Mesenchymal stem cell (in vitro differentiated cells and primary cell): ENCODE measurements at regions not wholly inside any gene's neighbourhood (a gene's known extent, or its start where the extent isn't known, plus 50 kb on each side); places are given as distances from the start of the nearest gene placed in this dataset.

ENCODE experiments used
- DNase-seq: peaks from one replicate; pipeline ENCODE4 v3.0.0-alpha.2; 2013
- H2AFZ ChIP-seq: one replicate; pipeline ENCODE4 v1.6.1; 2013; ENCODE audit warnings: low read depth, mild to moderate bottlenecking, control low read depth, inconsistent platforms, low read length, moderate library complexity
- H2AK5ac ChIP-seq: 2 replicates; pipeline ENCODE4 v1.6.1; 2013; ENCODE audit warnings: low read length, moderate library complexity, mild to moderate bottlenecking, inconsistent platforms; ENCODE audit not compliant: severe bottlenecking
- H2BK120ac ChIP-seq: one replicate; pipeline ENCODE4 v1.6.1; 2013; ENCODE audit warnings: low read depth, mild to moderate bottlenecking, inconsistent platforms, low read length, moderate library complexity
- H2BK12ac ChIP-seq, 2 experiments: one replicate each; pipeline ENCODE4 v1.6.1; 2013; ENCODE audit warnings: inconsistent platforms in 2 of 2, low read length in 2 of 2, mild to moderate bottlenecking in 2 of 2, moderate library complexity in 2 of 2, control low read depth in 1 of 2
- H2BK15ac ChIP-seq: one replicate; pipeline ENCODE4 v1.6.1; 2013; ENCODE audit warnings: mild to moderate bottlenecking, low read depth, inconsistent platforms; ENCODE audit not compliant: poor library complexity, severe bottlenecking
- H2BK5ac ChIP-seq: 2 replicates; pipeline ENCODE4 v1.6.1; 2013; ENCODE audit warnings: low read depth, mild to moderate bottlenecking, low read length, control low read depth, inconsistent platforms; ENCODE audit not compliant: poor library complexity, severe bottlenecking
- H3K14ac ChIP-seq, 2 experiments: one replicate each; pipeline ENCODE4 v1.6.1; 2013; ENCODE audit warnings: inconsistent platforms in 2 of 2, low read length in 2 of 2, control low read depth in 1 of 2, mild to moderate bottlenecking in 1 of 2, moderate library complexity in 1 of 2
- H3K18ac ChIP-seq, 2 experiments: one replicate each; pipeline ENCODE4 v1.6.1; 2013; ENCODE audit warnings: inconsistent platforms in 2 of 2, low read length in 2 of 2, control low read depth in 1 of 2, low read depth in 1 of 2, mild to moderate bottlenecking in 1 of 2
- H3K23ac ChIP-seq, 2 experiments: one replicate each; pipeline ENCODE4 v1.6.1; 2013; ENCODE audit warnings: inconsistent platforms in 2 of 2, low read length in 2 of 2, mild to moderate bottlenecking in 2 of 2, moderate library complexity in 2 of 2, control low read depth in 1 of 2
- H3K27ac ChIP-seq: 2 replicates; pipeline ENCODE4 v1.5.1; 2013; ENCODE audit warnings: mild to moderate bottlenecking, moderate library complexity, low read length, control low read depth, inconsistent platforms; ENCODE audit not compliant: poor library complexity, severe bottlenecking
- H3K27me3 ChIP-seq, 2 experiments: 2 replicates each; pipeline versions ENCODE4 v1.6.1 to v1.7.0; 2013; ENCODE audit warnings: low read length in 2 of 2, mild to moderate bottlenecking in 2 of 2, moderate library complexity in 2 of 2, control low read depth in 1 of 2, inconsistent platforms in 1 of 2; ENCODE audit not compliant: control insufficient read depth in 1 of 2, insufficient read depth in 1 of 2
- H3K36me3 ChIP-seq, 2 experiments: 2 replicates each; pipeline versions ENCODE4 v1.6.1 to v1.7.0; 2013; ENCODE audit warnings: low read length in 2 of 2, control low read depth in 1 of 2, inconsistent platforms in 1 of 2, low read depth in 1 of 2, mild to moderate bottlenecking in 1 of 2; ENCODE audit not compliant: insufficient read depth in 2 of 2, control insufficient read depth in 1 of 2
- H3K4ac ChIP-seq, 2 experiments: one replicate each; pipeline ENCODE4 v1.6.1; 2013; ENCODE audit warnings: inconsistent platforms in 2 of 2, low read length in 2 of 2, mild to moderate bottlenecking in 2 of 2, moderate library complexity in 2 of 2, control low read depth in 1 of 2, low read depth in 1 of 2
- H3K4me1 ChIP-seq: 2 replicates; pipeline ENCODE4 v1.6.1; 2013; ENCODE audit warnings: low read depth, low read length, control low read depth; ENCODE audit not compliant: control insufficient read depth, insufficient read depth
- H3K4me2 ChIP-seq: 2 replicates; pipeline ENCODE4 v1.6.1; 2013; ENCODE audit warnings: low read length, mild to moderate bottlenecking, inconsistent platforms; ENCODE audit not compliant: poor library complexity, severe bottlenecking
- H3K4me3 ChIP-seq, 2 experiments: 2 replicates each; pipeline versions ENCODE4 v1.5.1 to v1.7.0; 2013; ENCODE audit warnings: low read length in 2 of 2, mild to moderate bottlenecking in 2 of 2, control low read depth in 1 of 2, low read depth in 1 of 2; ENCODE audit not compliant: insufficient read depth in 1 of 2
- H3K79me1 ChIP-seq: replicated peaks from 2 replicates; pipeline ENCODE4 v1.6.1; 2013; ENCODE audit warnings: mild to moderate bottlenecking, control low read depth, low read length, inconsistent platforms; ENCODE audit not compliant: poor library complexity, severe bottlenecking
- H3K9ac ChIP-seq: 2 replicates; pipeline ENCODE4 v1.7.0; 2013; ENCODE audit warnings: mild to moderate bottlenecking, low read length, moderate library complexity
- H3K9me3 ChIP-seq: 2 replicates; pipeline ENCODE4 v1.7.0; 2013; ENCODE audit warnings: mild to moderate bottlenecking, low read length; ENCODE audit not compliant: control insufficient read depth
- H4K8ac ChIP-seq: one replicate; pipeline ENCODE4 v1.6.1; 2013; ENCODE audit warnings: inconsistent platforms, mild to moderate bottlenecking, low read length, moderate library complexity
- H4K91ac ChIP-seq: one replicate; pipeline ENCODE4 v1.6.1; 2013; ENCODE audit warnings: mild to moderate bottlenecking, low read length, inconsistent platforms
- WGBS: methylation state at CpG from one replicate; pipeline ENCODE4 v1.1.7; 2013; ENCODE audit warnings: mixed read lengths; 5-methylcytosine and 5-hydroxymethylcytosine counted together

DNA sequence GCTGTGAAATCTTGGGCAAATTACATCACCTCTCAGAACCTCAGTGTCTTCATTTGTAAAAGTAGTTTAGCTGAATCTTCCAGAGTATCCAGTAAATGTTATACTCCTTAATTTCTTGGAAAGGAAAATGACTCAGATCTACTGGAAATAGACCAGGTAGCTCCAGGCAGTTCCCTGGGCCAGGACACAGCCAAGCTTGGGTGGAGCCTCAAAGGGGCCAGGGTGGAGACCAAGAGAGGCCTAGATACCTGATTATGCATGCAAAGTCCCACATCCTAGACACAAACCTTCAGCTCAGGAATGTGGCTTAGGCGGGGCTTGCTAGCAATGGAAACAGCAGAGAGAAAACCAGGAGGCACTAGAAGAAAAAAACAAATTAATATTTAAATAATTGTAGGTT is 272.8 kb downstream of the MAFB start:
- no peak overlapping the region for H2BK120ac ChIP-seq
- no peak overlapping the region for H3K14ac ChIP-seq
- no peaks in the 10 kb centered on the region for H3K79me1 ChIP-seq
- WGBS: no CpG with 5 or more reads among the region's 1 CpG
- no peak overlapping the region for H3K4ac ChIP-seq
- no peak overlapping the region for H4K91ac ChIP-seq
- no peak overlapping the region for H2AFZ ChIP-seq
- H2AK5ac ChIP-seq: no peak overlapping the region
- no peak overlapping the region for H3K18ac ChIP-seq
- no peak overlapping the region for H2BK5ac ChIP-seq
- no peak overlapping the region for H2BK12ac ChIP-seq
- no peak overlapping the region for H3K27ac ChIP-seq
- H3K36me3 ChIP-seq: no peaks in the 10 kb centered on the region
- DNase-seq: no peak
- H3K4me3 ChIP-seq: no peak overlapping the region
- H3K9ac ChIP-seq: no peak overlapping the region
- H3K9me3 ChIP-seq: peaks cover 9% of the 10 kb centered on the region
- no peak overlapping the region for H4K8ac ChIP-seq
- no peaks in the 10 kb centered on the region for H3K4me1 ChIP-seq
- no peak overlapping the region for H3K4me2 ChIP-seq
- H3K23ac ChIP-seq: no peak overlapping the region
- H2BK15ac ChIP-seq: no peak overlapping the region
- peaks cover 0 to 5% of the 10 kb centered on the region in 2 experiments for H3K27me3 ChIP-seq

DNA sequence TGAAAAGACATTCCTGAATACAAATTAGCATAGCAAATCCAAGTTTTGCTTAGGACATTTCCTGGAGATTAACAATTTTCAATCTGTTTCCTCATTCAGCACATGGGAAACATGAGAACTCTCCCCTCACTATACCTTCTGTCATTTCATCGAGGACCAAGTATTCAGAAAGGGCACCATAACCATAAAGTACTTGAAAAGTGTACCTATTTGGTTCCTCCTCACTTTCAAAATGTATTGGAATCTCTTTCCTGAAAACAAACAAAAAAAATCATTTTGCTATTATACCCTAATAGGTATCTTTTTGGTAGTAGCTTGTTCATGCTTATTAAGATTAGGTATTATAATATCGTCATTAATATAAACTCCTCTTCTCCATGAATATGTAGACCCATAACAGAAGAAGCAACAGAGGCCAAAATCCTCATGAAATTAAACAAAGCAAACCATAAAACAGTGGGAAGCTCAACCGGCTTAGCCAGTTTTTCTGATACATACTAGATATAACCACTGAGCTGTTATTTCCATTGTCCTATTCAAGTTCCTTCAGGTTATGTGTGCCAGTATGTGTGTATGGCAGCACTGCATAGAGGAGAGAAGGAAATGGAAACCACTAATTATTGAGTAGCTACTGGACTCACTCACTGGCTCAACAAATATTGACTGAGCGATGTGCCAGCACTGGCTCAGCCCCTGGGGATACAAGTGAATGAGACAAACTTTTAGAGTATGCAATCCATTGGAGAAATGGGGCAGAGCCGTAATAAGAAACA is 274.0 kb downstream of the MAFB start:
- no peaks in the 10 kb centered on the region for H3K79me1 ChIP-seq

DNA sequence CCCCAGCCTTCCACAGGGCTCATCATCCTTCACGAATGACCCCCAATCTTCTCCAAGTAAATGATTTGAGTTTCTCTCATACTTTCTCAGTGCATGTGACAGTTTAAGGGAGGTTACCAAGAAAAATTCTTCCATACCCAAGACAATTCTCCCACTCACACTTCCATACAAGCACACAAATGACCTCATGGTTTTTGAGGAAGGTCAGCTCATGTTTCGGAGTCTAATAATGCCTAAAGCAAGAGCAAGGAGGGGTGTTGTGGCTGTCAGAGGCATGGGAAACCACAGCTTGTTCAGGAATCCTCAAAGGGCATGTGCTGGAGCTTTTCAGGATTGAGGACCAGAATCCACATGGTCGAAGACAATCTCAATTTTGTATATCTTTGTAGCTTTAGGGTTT is 279.0 kb downstream of the MAFB start:
- Histone ChIP-seq H3K9ac (no peak overlapping the region), H3K36me3 (no peaks in the 10 kb centered on the region), H3K79me1 (no peaks in the 10 kb centered on the region), H3K27me3 (peaks cover 0 to 13% of the 10 kb centered on the region in 2 experiments), H2BK12ac (no peak overlapping the region), H3K4me3 (no peak overlapping the region), H2BK15ac (no peak overlapping the region), H2AK5ac (no peak overlapping the region), H4K91ac (no peak overlapping the region), H4K8ac (no peak overlapping the region), H2BK5ac (no peak overlapping the region), H3K4me1 (no peaks in the 10 kb centered on the region), H3K23ac (no peak overlapping the region), H3K27ac (no peak overlapping the region), H3K4ac (no peak overlapping the region), H3K4me2 (no peak overlapping the region), H3K18ac (no peak overlapping the region), H3K9me3 (peaks cover 4% of the 10 kb centered on the region), H3K14ac (no peak overlapping the region), H2BK120ac (no peak overlapping the region), H2AFZ (no peak overlapping the region)
- no peak for DNase-seq
- WGBS: 79% methylated on average over 3 of the region's 3 CpGs

More for the DNA sequence above, 274.0 kb downstream of the MAFB start:
- Histone ChIP-seq H3K23ac (no peak overlapping the region), H4K91ac (no peak overlapping the region), H3K27me3 (peaks cover 0 to 8% of the 10 kb centered on the region in 2 experiments), H3K27ac (no peak overlapping the region), H2BK120ac (no peak overlapping the region), H3K4me3 (no peak overlapping the region), H2BK15ac (no peak overlapping the region), H3K4ac (no peak overlapping the region), H2AK5ac (no peak overlapping the region), H2AFZ (no peak overlapping the region), H3K9me3 (peaks cover 9% of the 10 kb centered on the region), H4K8ac (no peak overlapping the region), H3K18ac (no peak overlapping the region), H3K14ac (no peak overlapping the region), H3K36me3 (no peaks in the 10 kb centered on the region), H3K4me1 (no peaks in the 10 kb centered on the region), H2BK12ac (no peak overlapping the region), H2BK5ac (no peak overlapping the region), H3K9ac (no peak overlapping the region), H3K4me2 (no peak overlapping the region)
- DNase-seq: no peak
- 87% methylated on average over 3 of the region's 5 CpGs for WGBS

DNA sequence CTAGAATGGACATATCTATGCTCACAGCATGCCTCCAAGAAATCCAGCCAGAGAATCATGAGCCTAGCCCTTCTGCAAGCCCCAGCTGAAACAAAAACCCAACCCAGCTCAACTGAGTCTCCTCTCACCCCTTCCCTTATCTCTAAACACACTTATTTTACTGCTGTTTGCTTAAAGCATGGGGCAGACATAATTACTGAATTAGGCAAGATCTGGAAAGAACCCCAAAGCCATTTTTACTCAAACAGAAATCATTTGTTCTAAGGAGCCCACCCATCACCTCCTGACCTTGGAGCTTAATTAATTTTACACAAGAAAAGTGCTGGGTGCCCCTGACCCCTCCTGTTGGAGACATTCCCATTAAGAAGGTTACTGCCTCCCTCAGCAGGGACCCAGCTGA is 291.6 kb downstream of the MAFB start:
- Histone ChIP-seq H3K4me1 (no peaks in the 10 kb centered on the region), H3K14ac (no peak overlapping the region), H3K27me3 (peaks cover 0 to 16% of the 10 kb centered on the region in 2 experiments), H3K9me3 (peaks cover 5% of the 10 kb centered on the region), H3K79me1 (no peaks in the 10 kb centered on the region), H2BK5ac (no peak overlapping the region), H3K9ac (no peak overlapping the region), H2BK120ac (no peak overlapping the region), H2AK5ac (no peak overlapping the region), H4K91ac (no peak overlapping the region), H2AFZ (no peak overlapping the region), H2BK15ac (no peak overlapping the region), H3K4me2 (no peak overlapping the region), H3K27ac (no peak overlapping the region), H3K23ac (no peak overlapping the region), H3K4ac (no peak overlapping the region), H2BK12ac (no peak overlapping the region), H3K4me3 (no peak overlapping the region), H4K8ac (no peak overlapping the region), H3K18ac (no peak overlapping the region), H3K36me3 (no peaks in the 10 kb centered on the region)
- DNase-seq: no peak
